Large intestine (tissue), 3 donors: ENCODE measurements at regions not wholly inside any gene's neighbourhood (a gene's known extent, or its start where the extent isn't known, plus 50 kb on each side); places are given as distances from the start of the nearest gene placed in this dataset.

Source experiments
- DNase-seq, 2 donors: peaks; one replicate each; pipeline versions ENCODE4 v3.0.0 to v3.0.0-alpha.2; 2013
- H3K27ac ChIP-seq: one replicate; pipeline ENCODE4 v1.5.1; 2013; ENCODE audit warnings: low read length
- H3K27me3 ChIP-seq: 2 replicates; pipeline ENCODE4 v1.6.1; 2013; ENCODE audit warnings: low read length; ENCODE audit not compliant: control insufficient read depth, insufficient read depth
- H3K36me3 ChIP-seq: 2 replicates; pipeline ENCODE4 v1.6.1; 2013; ENCODE audit warnings: low read length; ENCODE audit not compliant: control insufficient read depth, insufficient read depth
- H3K4me1 ChIP-seq: one replicate; pipeline ENCODE4 v1.6.1; 2013; ENCODE audit warnings: low read length; ENCODE audit not compliant: control insufficient read depth, insufficient read depth
- H3K4me3 ChIP-seq: one replicate; pipeline ENCODE4 v1.5.1; 2013; ENCODE audit warnings: low read length
- H3K9me3 ChIP-seq: one replicate; pipeline ENCODE4 v1.6.1; 2013; ENCODE audit warnings: mild to moderate bottlenecking, low read depth, low read length, moderate library complexity; ENCODE audit not compliant: control insufficient read depth
- WGBS: methylation state at CpG from one replicate; pipeline ENCODE4 v1.1.5; 2013; ENCODE audit warnings: low lambda C conversion rate; ENCODE audit not compliant: insufficient coverage; 5-methylcytosine and 5-hydroxymethylcytosine counted together

GRCh38 chr2:221283896-221284545 is 288.1 kb downstream of the EPHA4 start:
- WGBS = 77% methylated on average over 3 of the region's 5 CpGs
- H3K4me3 ChIP-seq = no peak overlapping the region
- no peak for DNase-seq
- H3K9me3 ChIP-seq = no peaks in the 10 kb centered on the region
- H3K27ac ChIP-seq = no peak overlapping the region
- H3K4me1 ChIP-seq = no peaks in the 10 kb centered on the region
- no peaks in the 10 kb centered on the region for H3K27me3 ChIP-seq
- H3K36me3 ChIP-seq = no peaks in the 10 kb centered on the region

- Histone ChIP-seq H3K9me3 (no peaks in the 10 kb centered on the region), H3K4me1 (no peaks in the 10 kb centered on the region), H3K4me3 (no peak overlapping the region), H3K36me3 (no peaks in the 10 kb centered on the region), H3K27ac (no peak overlapping the region), H3K27me3 (no peaks in the 10 kb centered on the region)
- no peak for DNase-seq
- no CpG with 5 or more reads among the region's 2 CpGs for WGBS
These were observed 287.0 kb downstream of the EPHA4 start for GRCh38 chr2:221285148-221285547.

- no peaks in the 10 kb centered on the region for H3K9me3 ChIP-seq
- H3K36me3 ChIP-seq = no peaks in the 10 kb centered on the region
- no peak for DNase-seq
- no peak overlapping the region for H3K27ac ChIP-seq
- H3K27me3 ChIP-seq = no peaks in the 10 kb centered on the region
- no peak overlapping the region for H3K4me3 ChIP-seq
- no peaks in the 10 kb centered on the region for H3K4me1 ChIP-seq
These were observed 285.7 kb downstream of the EPHA4 start for GRCh38 chr2:221286406-221286805.

GRCh38 chr2:221289389-221289788 is 282.7 kb downstream of the EPHA4 start:
- H3K4me1 ChIP-seq = no peaks in the 10 kb centered on the region
- no peaks in the 10 kb centered on the region for H3K36me3 ChIP-seq
- H3K27me3 ChIP-seq = no peaks in the 10 kb centered on the region
- WGBS = no CpG with 5 or more reads among the region's 3 CpGs
- DNase-seq = no peak
- H3K27ac ChIP-seq = no peak overlapping the region
- no peaks in the 10 kb centered on the region for H3K9me3 ChIP-seq
- H3K4me3 ChIP-seq = no peak overlapping the region

GRCh38 chr2:221289846-221290245 is 282.3 kb downstream of the EPHA4 start:
- no peaks in the 10 kb centered on the region for H3K27me3 ChIP-seq
- no peak for DNase-seq
- no peak overlapping the region for H3K4me3 ChIP-seq
- no peaks in the 10 kb centered on the region for H3K36me3 ChIP-seq
- H3K27ac ChIP-seq = no peak overlapping the region
- H3K4me1 ChIP-seq = no peaks in the 10 kb centered on the region
- no peaks in the 10 kb centered on the region for H3K9me3 ChIP-seq

GRCh38 chr2:221293949-221294742 is 278.0 kb downstream of the EPHA4 start:
- 100% methylated on average over 1 of the region's 6 CpGs for WGBS
- no peak overlapping the region for H3K4me3 ChIP-seq
- no peak for DNase-seq
- H3K9me3 ChIP-seq = no peaks in the 10 kb centered on the region
- H3K27ac ChIP-seq = no peak overlapping the region
- H3K4me1 ChIP-seq = no peaks in the 10 kb centered on the region
- H3K36me3 ChIP-seq = no peaks in the 10 kb centered on the region
- no peaks in the 10 kb centered on the region for H3K27me3 ChIP-seq

GRCh38 chr2:221304916-221305315 is 267.2 kb downstream of the EPHA4 start:
- DNase-seq = no peak
- Histone ChIP-seq H3K4me3 (no peak overlapping the region), H3K27me3 (no peaks in the 10 kb centered on the region), H3K9me3 (no peaks in the 10 kb centered on the region), H3K27ac (no peak overlapping the region), H3K36me3 (no peaks in the 10 kb centered on the region), H3K4me1 (peaks cover 4% of the 10 kb centered on the region)
- no CpG with 5 or more reads among the region's 2 CpGs for WGBS

GRCh38 chr2:221308507-221309066 is 263.5 kb downstream of the EPHA4 start:
- no peak overlapping the region for H3K4me3 ChIP-seq
- no peak for DNase-seq
- H3K9me3 ChIP-seq = no peaks in the 10 kb centered on the region
- no peaks in the 10 kb centered on the region for H3K36me3 ChIP-seq
- WGBS = no CpG with 5 or more reads among the region's 4 CpGs
- H3K27me3 ChIP-seq = no peaks in the 10 kb centered on the region
- H3K4me1 ChIP-seq = peaks cover 6% of the 10 kb centered on the region
- H3K27ac ChIP-seq = no peak overlapping the region

GRCh38 chr2:221309892-221310583 is 262.1 kb downstream of the EPHA4 start:
- DNase-seq = peak in 1 of 2 donors; percentile 3
- WGBS = 60% methylated on average over 1 of the region's 10 CpGs

GRCh38 chr2:221310730-221311129 is 261.4 kb downstream of the EPHA4 start:
- Histone ChIP-seq H3K27ac (no peak overlapping the region), H3K4me3 (no peak overlapping the region), H3K27me3 (no peaks in the 10 kb centered on the region), H3K36me3 (no peaks in the 10 kb centered on the region), H3K9me3 (no peaks in the 10 kb centered on the region), H3K4me1 (peaks cover 6% of the 10 kb centered on the region)
- DNase-seq = no peak
- no CpG with 5 or more reads among the region's 1 CpG for WGBS

More at GRCh38 chr2:221309892-221310583, 262.1 kb downstream of the EPHA4 start:
- H3K36me3 ChIP-seq = no peaks in the 10 kb centered on the region
- H3K4me1 ChIP-seq = peaks cover 6% of the 10 kb centered on the region
- no peaks in the 10 kb centered on the region for H3K27me3 ChIP-seq
- no peak overlapping the region for H3K4me3 ChIP-seq
- H3K9me3 ChIP-seq = no peaks in the 10 kb centered on the region
- H3K27ac ChIP-seq = no peak overlapping the region
